A673 (cell line): ENCODE measurements at regions not wholly inside any gene's neighbourhood (a gene's known extent, or its start where the extent isn't known, plus 50 kb on each side); places are given as distances from the start of the nearest gene placed in this dataset.

ENCODE experiments used
- BruUV-seq: library from RNA; stranded (reverse); fragments of 400-500 nt; replicated peaks from 2 replicates; lab custom pipeline; 2021; lab: Mats Ljungman, UMichigan
- CTCF ChIA-PET: fragments of 300-600 bp; sonication (Branson Sonifier 250); formaldehyde crosslinking; loops from one replicate; lab custom pipeline; 2022; ENCODE audit warnings: antibody characterized with exemption; lab: Charles Lee
- POLR2A ChIA-PET: fragments of 300-600 bp; sonication (Branson Sonifier 250); formaldehyde crosslinking; loops from one replicate; lab custom pipeline; 2022; ENCODE audit warnings: antibody characterized with exemption; ENCODE audit not compliant: low non-redundant PET; lab: Charles Lee
- DNase-seq: peaks from one replicate; pipeline ENCODE4 v3.0.0-alpha.2; 2015; ENCODE audit warnings: low spot score
- H3K27ac ChIP-seq: fragments of 200-600 bp; sonication (generic); 2 replicates; pipeline ENCODE4 v1.5.1; 2016; ENCODE audit warnings: mixed run types, low read depth, mild to moderate bottlenecking, mixed read lengths, antibody characterized with exemption, low read length; ENCODE audit not compliant: poor library complexity, severe bottlenecking
- H3K27me3 ChIP-seq: fragments of 200-600 bp; sonication (generic); replicated peaks from 2 replicates; pipeline ENCODE4 v1.6.1; 2017; ENCODE audit warnings: mixed run types, low read depth, mild to moderate bottlenecking, mixed read lengths, antibody characterized with exemption, low read length; ENCODE audit not compliant: insufficient read depth, poor library complexity
- H3K36me3 ChIP-seq: fragments of 200-600 bp; sonication (generic); 2 replicates; pipeline ENCODE4 v1.6.1; 2016; ENCODE audit warnings: mixed run types, mild to moderate bottlenecking, mixed read lengths, antibody characterized with exemption, low read length; ENCODE audit not compliant: insufficient read depth, poor library complexity, severe bottlenecking
- H3K4me1 ChIP-seq: fragments of 200-600 bp; sonication (generic); 2 replicates; pipeline ENCODE4 v1.6.1; 2017; ENCODE audit warnings: mixed run types, mild to moderate bottlenecking, mixed read lengths, antibody characterized with exemption, low read length; ENCODE audit not compliant: insufficient read depth, poor library complexity, severe bottlenecking
- H3K4me3 ChIP-seq: fragments of 200-600 bp; sonication (generic); 2 replicates; pipeline ENCODE4 v1.5.1; 2016; ENCODE audit warnings: low read depth, mixed run types, mild to moderate bottlenecking, mixed read lengths, low read length; ENCODE audit not compliant: poor library complexity, severe bottlenecking
- H3K9me3 ChIP-seq: fragments of 200-600 bp; sonication (generic); 2 replicates; pipeline ENCODE4 v1.6.1; 2016; ENCODE audit warnings: mixed run types, low read depth, mild to moderate bottlenecking, mixed read lengths, antibody characterized with exemption, low read length; ENCODE audit not compliant: poor library complexity, severe bottlenecking
- EZH2 ChIP-seq: fragments of 200-600 bp; sonication (generic); IDR thresholded peaks from 2 replicates; pipeline ENCODE4 v1.6.1; 2017; ENCODE audit warnings: borderline replicate concordance, low read depth, mild to moderate bottlenecking, mixed read lengths, antibody characterized with exemption, low read length; ENCODE audit not compliant: poor library complexity, severe bottlenecking
- intact Hi-C: fragments of 100-400 bp; cut with micrococcal nuclease; formaldehyde crosslinking; loops from one replicate; pipeline ENCODE4 v1.10.0; 2022; ENCODE audit not compliant: unreplicated experiment
- TF ChIP-seq, protein P1 (sequence below): fragments of 300-800, 200-600 bp; sonication (generic); conservative IDR thresholded peaks from 2 replicates; pipeline ENCODE4 v1.5.1; 2017; ENCODE audit warnings: low read depth, mild to moderate bottlenecking, antibody characterized with exemption, low read length, moderate library complexity, mixed read lengths

- Histone ChIP-seq H3K9me3 (peaks cover 13% of the 10 kb centered on the region), H3K27ac (no peak overlapping the region), H3K27me3 (no peaks in the 10 kb centered on the region), H3K36me3 (no peaks in the 10 kb centered on the region), H3K4me1 (no peaks in the 10 kb centered on the region), H3K4me3 (no peak overlapping the region)
- POLR2A ChIA-PET: no interaction called here
- no peak for DNase-seq
- no TSS peak for BruUV-seq
- intact Hi-C loops: no loop called here
- CTCF ChIA-PET: no interaction called here
- TF ChIP-seq, protein P1, sequence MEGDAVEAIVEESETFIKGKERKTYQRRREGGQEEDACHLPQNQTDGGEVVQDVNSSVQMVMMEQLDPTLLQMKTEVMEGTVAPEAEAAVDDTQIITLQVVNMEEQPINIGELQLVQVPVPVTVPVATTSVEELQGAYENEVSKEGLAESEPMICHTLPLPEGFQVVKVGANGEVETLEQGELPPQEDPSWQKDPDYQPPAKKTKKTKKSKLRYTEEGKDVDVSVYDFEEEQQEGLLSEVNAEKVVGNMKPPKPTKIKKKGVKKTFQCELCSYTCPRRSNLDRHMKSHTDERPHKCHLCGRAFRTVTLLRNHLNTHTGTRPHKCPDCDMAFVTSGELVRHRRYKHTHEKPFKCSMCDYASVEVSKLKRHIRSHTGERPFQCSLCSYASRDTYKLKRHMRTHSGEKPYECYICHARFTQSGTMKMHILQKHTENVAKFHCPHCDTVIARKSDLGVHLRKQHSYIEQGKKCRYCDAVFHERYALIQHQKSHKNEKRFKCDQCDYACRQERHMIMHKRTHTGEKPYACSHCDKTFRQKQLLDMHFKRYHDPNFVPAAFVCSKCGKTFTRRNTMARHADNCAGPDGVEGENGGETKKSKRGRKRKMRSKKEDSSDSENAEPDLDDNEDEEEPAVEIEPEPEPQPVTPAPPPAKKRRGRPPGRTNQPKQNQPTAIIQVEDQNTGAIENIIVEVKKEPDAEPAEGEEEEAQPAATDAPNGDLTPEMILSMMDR: no peak
- no peak for TF ChIP-seq EZH2
These were observed 721.1 kb upstream of the TMPRSS15 start for GRCh38 chr21:19124691-19125090.

DNA sequence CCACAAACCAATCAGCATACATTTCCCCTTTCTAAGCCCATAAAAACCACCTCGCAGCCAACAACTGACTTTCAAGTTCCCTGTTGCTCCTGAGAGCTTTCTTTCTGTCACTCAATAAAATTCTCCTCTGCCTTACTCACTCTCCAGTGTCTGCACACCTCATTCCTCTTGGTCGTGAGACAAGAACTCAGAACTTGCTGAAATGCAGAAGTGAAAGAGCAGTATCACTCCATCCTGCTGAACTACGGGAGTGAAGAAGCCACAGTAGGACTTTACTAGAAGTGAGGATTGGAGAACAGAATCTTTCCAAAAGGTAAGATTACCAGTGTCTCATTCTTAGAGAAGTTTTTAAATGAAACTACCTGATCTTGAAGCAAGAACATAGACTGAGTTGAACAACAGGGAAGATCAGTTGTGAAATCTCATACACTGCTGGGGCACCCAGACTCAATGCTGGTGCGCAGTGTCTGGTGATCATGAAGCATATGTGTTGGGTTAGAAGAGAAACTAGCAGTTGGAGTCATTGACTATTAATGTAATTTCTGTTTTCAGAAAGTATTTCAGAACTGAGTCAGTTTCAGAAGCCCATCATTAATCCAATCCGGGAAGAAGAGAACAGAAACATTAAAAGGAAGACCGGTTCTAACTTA is 726.9 kb upstream of the TMPRSS15 start:
- intact Hi-C loops: no loop called here
- H3K36me3 ChIP-seq: no peaks in the 10 kb centered on the region
- H3K27ac ChIP-seq: no peak overlapping the region
- ChIA-PET POLR2A (no interaction called here), CTCF (no interaction called here)
- no peaks in the 10 kb centered on the region for H3K27me3 ChIP-seq
- no peaks in the 10 kb centered on the region for H3K4me1 ChIP-seq
- no peak for DNase-seq
- no TSS peak for BruUV-seq
- TF ChIP-seq, protein P1: no peak
- no peak for TF ChIP-seq EZH2
- peaks cover 15% of the 10 kb centered on the region for H3K9me3 ChIP-seq
- no peak overlapping the region for H3K4me3 ChIP-seq

DNA sequence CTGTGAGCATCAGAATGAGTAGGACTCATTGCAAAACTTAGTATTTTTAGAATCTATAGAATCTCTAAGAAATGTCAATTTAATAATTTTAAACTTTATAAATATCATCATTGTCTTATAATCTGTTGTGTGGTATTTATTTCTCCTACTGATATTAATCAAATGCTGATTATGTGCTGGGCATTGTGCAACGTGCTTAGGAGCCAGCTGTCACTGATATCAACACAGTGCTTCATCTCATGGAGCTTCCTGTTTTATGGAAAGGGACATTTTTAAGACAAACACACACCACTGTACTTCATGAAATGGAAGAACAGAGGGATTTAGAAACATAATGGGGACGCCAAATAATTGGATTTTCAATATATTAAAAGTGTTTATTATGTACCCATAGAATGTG is 737.9 kb upstream of the TMPRSS15 start:
- Histone ChIP-seq H3K4me1 (no peaks in the 10 kb centered on the region), H3K4me3 (no peak overlapping the region), H3K27me3 (no peaks in the 10 kb centered on the region), H3K27ac (no peak overlapping the region), H3K36me3 (no peaks in the 10 kb centered on the region), H3K9me3 (peaks cover 14% of the 10 kb centered on the region)
- BruUV-seq: no TSS peak
- intact Hi-C loops: no loop called here
- POLR2A ChIA-PET: no interaction called here
- no peak for TF ChIP-seq EZH2
- TF ChIP-seq, protein P1: no peak
- CTCF ChIA-PET: no interaction called here
- DNase-seq: no peak
